ENCODE measurements at regions not wholly inside any gene's neighbourhood (a gene's known extent, or its start where the extent isn't known, plus 50 kb on each side); places are given as distances from the start of the nearest gene placed in this dataset.

DNA sequence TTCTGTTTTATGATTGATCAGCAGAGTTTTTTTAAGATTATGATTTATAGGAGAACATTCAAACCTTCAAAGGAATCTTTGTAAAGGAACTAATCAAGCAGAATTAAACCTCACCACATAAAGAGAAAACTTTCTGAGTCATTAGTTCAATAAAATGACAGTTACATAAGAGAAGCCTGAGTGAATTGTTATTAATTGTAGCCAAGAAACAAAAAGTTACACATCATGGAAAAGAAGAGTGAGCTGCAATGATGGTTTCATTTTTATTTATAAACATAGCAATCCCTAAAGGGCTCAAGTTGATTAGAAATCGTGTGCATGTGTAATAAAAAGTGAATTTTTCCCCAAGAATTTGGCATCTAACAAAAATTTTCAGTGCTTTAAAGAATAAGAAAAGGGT, 731.4 kb downstream of the LTN1 start:
- TF ChIP-seq, protein P1, sequence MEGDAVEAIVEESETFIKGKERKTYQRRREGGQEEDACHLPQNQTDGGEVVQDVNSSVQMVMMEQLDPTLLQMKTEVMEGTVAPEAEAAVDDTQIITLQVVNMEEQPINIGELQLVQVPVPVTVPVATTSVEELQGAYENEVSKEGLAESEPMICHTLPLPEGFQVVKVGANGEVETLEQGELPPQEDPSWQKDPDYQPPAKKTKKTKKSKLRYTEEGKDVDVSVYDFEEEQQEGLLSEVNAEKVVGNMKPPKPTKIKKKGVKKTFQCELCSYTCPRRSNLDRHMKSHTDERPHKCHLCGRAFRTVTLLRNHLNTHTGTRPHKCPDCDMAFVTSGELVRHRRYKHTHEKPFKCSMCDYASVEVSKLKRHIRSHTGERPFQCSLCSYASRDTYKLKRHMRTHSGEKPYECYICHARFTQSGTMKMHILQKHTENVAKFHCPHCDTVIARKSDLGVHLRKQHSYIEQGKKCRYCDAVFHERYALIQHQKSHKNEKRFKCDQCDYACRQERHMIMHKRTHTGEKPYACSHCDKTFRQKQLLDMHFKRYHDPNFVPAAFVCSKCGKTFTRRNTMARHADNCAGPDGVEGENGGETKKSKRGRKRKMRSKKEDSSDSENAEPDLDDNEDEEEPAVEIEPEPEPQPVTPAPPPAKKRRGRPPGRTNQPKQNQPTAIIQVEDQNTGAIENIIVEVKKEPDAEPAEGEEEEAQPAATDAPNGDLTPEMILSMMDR (IDR thresholded peaks at IDR 0.05; ENCODE audit: low read depth, low read length) = no peak
- no peak for TF ChIP-seq POLR2A (IDR thresholded peaks at IDR 0.05; ENCODE audit: extremely low read depth, insufficient read length)

Measured in NB4 (cell line).